ENCODE measurements at regions not wholly inside any gene's neighbourhood (a gene's known extent, or its start where the extent isn't known, plus 50 kb on each side); places are given as distances from the start of the nearest gene placed in this dataset.
"Not testable (repeated sequence)": the region's sequence is repeated elsewhere in the genome, so short reads cannot be mapped to it uniquely, and the experiment has no call there.

GRCh38 chr2:145592361-145592760, 1072.4 kb upstream of the ZEB2 start:
- no peak for DNase-seq

- no peak for DNase-seq
These were observed 1071.3 kb upstream of the ZEB2 start for GRCh38 chr2:145591109-145591809.

GRCh38 chr2:145587922-145588321, 1068.0 kb upstream of the ZEB2 start:
- DNase-seq = no peak

- DNase-seq = no peak
These were observed 1064.4 kb upstream of the ZEB2 start for GRCh38 chr2:145584353-145584752.

GRCh38 chr2:145573608-145574007, 1053.7 kb upstream of the ZEB2 start:
- no peak for DNase-seq

GRCh38 chr2:145572238-145572637, 1052.3 kb upstream of the ZEB2 start:
- DNase-seq = no peak

GRCh38 chr2:145569108-145569507, 1049.2 kb upstream of the ZEB2 start:
- DNase-seq = no peak

GRCh38 chr2:145563741-145564615, 1044.1 kb upstream of the ZEB2 start:
- DNase-seq = no peak

- DNase-seq = no peak
These were observed 1041.2 kb upstream of the ZEB2 start for GRCh38 chr2:145561152-145561551.

GRCh38 chr2:145558617-145559350, 1038.9 kb upstream of the ZEB2 start:
- no peak for DNase-seq

GRCh38 chr2:145555360-145555759, 1035.4 kb upstream of the ZEB2 start:
- DNase-seq = no peak

- DNase-seq = no peak
These were observed 1031.8 kb upstream of the ZEB2 start for GRCh38 chr2:145551686-145552085.

- no peak for DNase-seq
These were observed 1028.6 kb upstream of the ZEB2 start for GRCh38 chr2:145548479-145548878.

- DNase-seq = no peak
These were observed 1027.7 kb upstream of the ZEB2 start for GRCh38 chr2:145547620-145548019.

- DNase-seq = no peak
These were observed 1026.2 kb upstream of the ZEB2 start for GRCh38 chr2:145546091-145546490.

- DNase-seq = no peak
These were observed 1023.9 kb upstream of the ZEB2 start for GRCh38 chr2:145543856-145544255.

- DNase-seq = no peak
These were observed 1023.2 kb upstream of the ZEB2 start for GRCh38 chr2:145543155-145543554.

- no peak for DNase-seq
These were observed 1021.1 kb upstream of the ZEB2 start for GRCh38 chr2:145541028-145541427.

- no peak for DNase-seq
These were observed 1018.9 kb upstream of the ZEB2 start for GRCh38 chr2:145538661-145539350.

- no peak for DNase-seq
These were observed 1010.7 kb upstream of the ZEB2 start for GRCh38 chr2:145530653-145531052.

- no peak for DNase-seq
These were observed 1004.9 kb upstream of the ZEB2 start for GRCh38 chr2:145524836-145525235.

- no peak for DNase-seq
These were observed 1004.4 kb upstream of the ZEB2 start for GRCh38 chr2:145524303-145524702.

GRCh38 chr2:145519254-145519653, 999.3 kb upstream of the ZEB2 start:
- DNase-seq = not testable (repeated sequence)
